Mammary epithelial cell (primary cell): ENCODE measurements at regions not wholly inside any gene's neighbourhood (a gene's known extent, or its start where the extent isn't known, plus 50 kb on each side); places are given as distances from the start of the nearest gene placed in this dataset.

Source experiments
- EZH2 ChIP-seq: IDR thresholded peaks from 2 replicates; pipeline ENCODE4 v1.6.1; 2012; ENCODE audit warnings: low read length, inconsistent platforms, borderline replicate concordance
- TF ChIP-seq, protein P1 (sequence below), 2 donors: IDR thresholded peaks in 1 of 2; conservative IDR thresholded peaks in 1 of 2; 2 replicates each; pipeline ENCODE4 v1.5.1; 2011 to 2012; ENCODE audit warnings: inconsistent platforms in 2 of 2, low read length in 2 of 2, mild to moderate bottlenecking in 2 of 2, control low read depth in 1 of 2, low read depth in 1 of 2; ENCODE audit not compliant: insufficient read depth in 1 of 2; ENCODE audit errors: extremely low read depth in 1 of 2

DNA sequence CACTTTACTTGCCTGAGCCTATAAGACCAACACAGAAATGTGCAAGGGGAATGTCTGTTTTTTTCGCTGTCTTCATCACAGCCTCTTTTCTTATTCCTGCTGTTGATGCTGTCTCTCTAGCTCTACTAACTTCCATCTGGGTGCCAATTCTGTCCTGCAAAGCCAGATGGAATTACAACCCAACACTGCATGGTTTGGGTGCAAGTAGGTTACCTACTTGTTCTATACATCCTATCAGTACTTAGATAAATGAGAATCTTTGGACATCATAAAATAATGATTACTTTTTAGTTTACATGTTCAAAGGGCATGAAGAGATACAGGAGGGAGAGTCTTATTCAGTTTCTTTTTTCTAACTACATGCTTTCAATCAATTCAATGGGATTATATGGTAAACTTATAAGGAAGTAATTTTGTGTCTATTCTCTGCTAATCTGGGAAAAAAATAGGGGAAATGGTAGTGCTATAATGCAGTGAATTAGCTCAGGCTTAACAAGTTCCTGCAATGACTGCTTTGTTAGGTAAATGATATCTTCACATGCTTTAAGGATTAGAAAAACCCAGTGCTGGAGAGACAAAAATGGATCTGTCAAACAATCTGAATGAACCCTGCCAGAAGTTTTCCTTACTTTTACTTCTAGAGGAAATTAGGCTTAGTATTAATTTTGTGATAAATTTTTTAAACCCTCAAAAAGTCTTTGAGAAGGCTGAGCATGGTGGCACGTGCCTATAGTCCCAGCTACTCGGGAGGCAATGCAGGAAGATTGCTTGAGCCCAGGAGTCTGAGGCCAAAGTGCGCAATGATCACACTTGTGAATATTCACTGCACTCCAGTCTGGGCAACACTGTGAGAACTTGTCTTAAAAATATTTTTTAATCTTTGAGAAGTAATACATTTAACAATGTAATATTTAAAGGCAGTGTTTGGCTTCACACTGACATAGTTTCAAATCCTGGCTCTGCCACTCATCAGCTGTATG lies 86.5 kb upstream of the E2F3 start:
- TF ChIP-seq, protein P1, sequence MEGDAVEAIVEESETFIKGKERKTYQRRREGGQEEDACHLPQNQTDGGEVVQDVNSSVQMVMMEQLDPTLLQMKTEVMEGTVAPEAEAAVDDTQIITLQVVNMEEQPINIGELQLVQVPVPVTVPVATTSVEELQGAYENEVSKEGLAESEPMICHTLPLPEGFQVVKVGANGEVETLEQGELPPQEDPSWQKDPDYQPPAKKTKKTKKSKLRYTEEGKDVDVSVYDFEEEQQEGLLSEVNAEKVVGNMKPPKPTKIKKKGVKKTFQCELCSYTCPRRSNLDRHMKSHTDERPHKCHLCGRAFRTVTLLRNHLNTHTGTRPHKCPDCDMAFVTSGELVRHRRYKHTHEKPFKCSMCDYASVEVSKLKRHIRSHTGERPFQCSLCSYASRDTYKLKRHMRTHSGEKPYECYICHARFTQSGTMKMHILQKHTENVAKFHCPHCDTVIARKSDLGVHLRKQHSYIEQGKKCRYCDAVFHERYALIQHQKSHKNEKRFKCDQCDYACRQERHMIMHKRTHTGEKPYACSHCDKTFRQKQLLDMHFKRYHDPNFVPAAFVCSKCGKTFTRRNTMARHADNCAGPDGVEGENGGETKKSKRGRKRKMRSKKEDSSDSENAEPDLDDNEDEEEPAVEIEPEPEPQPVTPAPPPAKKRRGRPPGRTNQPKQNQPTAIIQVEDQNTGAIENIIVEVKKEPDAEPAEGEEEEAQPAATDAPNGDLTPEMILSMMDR (conservative IDR thresholded peaks at IDR 0.05 in 1 of 2, IDR thresholded peaks at IDR 0.05 in 1 of 2; ENCODE audit: extremely low read depth in 1 of 2, insufficient read depth in 1 of 2, low read depth in 1 of 2, low read length in 2 of 2) = no peak
- no peak for TF ChIP-seq EZH2
